H1 (cell line): ENCODE measurements at regions not wholly inside any gene's neighbourhood (a gene's known extent, or its start where the extent isn't known, plus 50 kb on each side); places are given as distances from the start of the nearest gene placed in this dataset.

ENCODE experiments used
- EGR1 ChIP-seq: IDR thresholded peaks from 2 replicates; pipeline ENCODE4 v1.6.1; 2011; ENCODE audit warnings: low read depth, low read length, borderline replicate concordance
- RNF2 ChIP-seq: fragments of 200-900, 300-1000 bp; sonication (generic); IDR thresholded peaks from 2 replicates; pipeline ENCODE4 v1.7.1; 2016; ENCODE audit warnings: borderline replicate concordance, low read depth, mild to moderate bottlenecking, antibody characterized with exemption, low read length; ENCODE audit not compliant: poor library complexity, severe bottlenecking; ENCODE audit errors: missing control alignments

DNA sequence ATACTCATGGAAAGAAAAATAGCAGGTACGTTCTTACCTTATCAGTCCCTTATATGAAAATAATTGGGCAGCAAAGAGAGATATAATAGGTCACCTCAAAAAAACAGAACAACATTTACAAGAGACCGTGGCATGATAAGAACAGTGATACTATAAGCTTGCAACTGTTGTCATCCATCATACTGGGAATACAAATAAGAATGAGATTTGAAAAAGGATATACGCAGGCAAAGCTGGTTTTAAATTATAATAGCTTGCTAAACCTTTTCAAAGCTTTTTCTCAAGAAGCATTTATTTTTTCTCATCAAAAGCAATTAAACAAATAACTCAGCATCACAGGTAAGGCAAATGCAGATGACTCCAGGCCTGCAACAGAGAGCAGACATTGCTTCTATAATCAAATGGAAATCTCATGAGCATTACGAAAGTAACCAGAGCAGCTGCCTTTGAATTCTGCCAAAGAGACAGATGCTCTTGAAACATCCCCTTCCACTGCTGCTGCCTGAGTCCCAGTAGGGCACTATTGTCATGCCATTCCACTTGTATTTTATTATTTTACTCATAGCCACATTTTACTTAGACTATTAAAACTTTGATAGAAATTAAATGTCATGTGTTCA is 620.6 kb upstream of the GNPDA2 start (continued):
- TF ChIP-seq EGR1 (no peak), RNF2 (no peak)
